Panc1 (cell line): ENCODE measurements at regions not wholly inside any gene's neighbourhood (a gene's known extent, or its start where the extent isn't known, plus 50 kb on each side); places are given as distances from the start of the nearest gene placed in this dataset.

Experiments
- ATAC-seq: fragments of 200-7000 bp; cut with Tn5 transposase; 2 replicates; pipeline ENCODE4 v1.9.1; 2020; ENCODE audit warnings: mild to moderate bottlenecking, moderate library complexity
- BruUV-seq: library from RNA; stranded (reverse); fragments of 400-500 nt; replicated peaks from 2 replicates; lab custom pipeline; 2021; lab: Mats Ljungman, UMichigan
- CTCF ChIA-PET: fragments of 300-600 bp; sonication (Branson Sonifier 250); formaldehyde crosslinking; loops from one replicate; lab custom pipeline; 2022; ENCODE audit warnings: antibody characterized with exemption; lab: Charles Lee
- POLR2A ChIA-PET: fragments of 300-600 bp; sonication (Branson Sonifier 250); formaldehyde crosslinking; loops from one replicate; lab custom pipeline; 2022; ENCODE audit warnings: antibody characterized with exemption; lab: Charles Lee
- DNase-seq: peaks from one replicate; pipeline ENCODE4 v3.0.0-alpha.2; 2010; ENCODE audit warnings: low read depth, low spot score
- H3K27ac ChIP-seq: 2 replicates; pipeline ENCODE4 v1.5.1; 2011; ENCODE audit warnings: mild to moderate bottlenecking, low read length, inconsistent platforms
- H3K27me3 ChIP-seq: fragments of 200-500 bp; sonication (Bioruptor generic); 2 replicates; pipeline ENCODE4 v1.6.0; 2014; ENCODE audit warnings: low read length, inconsistent platforms; ENCODE audit not compliant: control insufficient read depth, insufficient read depth
- H3K36me3 ChIP-seq: fragments of 200-500 bp; sonication (Bioruptor generic); 2 replicates; pipeline ENCODE4 v1.5.1; 2014; ENCODE audit warnings: inconsistent platforms, mild to moderate bottlenecking, low read length, moderate library complexity; ENCODE audit not compliant: control insufficient read depth, insufficient read depth
- H3K4me1 ChIP-seq: 2 replicates; pipeline ENCODE4 v1.5.1; 2011; ENCODE audit warnings: inconsistent platforms, mild to moderate bottlenecking, low read length, moderate library complexity; ENCODE audit not compliant: control insufficient read depth, insufficient read depth
- H3K4me3 ChIP-seq, 2 experiments: 2 replicates each; pipeline ENCODE4 v1.5.1; 2011 to 2012; ENCODE audit warnings: low read depth in 2 of 2, low read length in 2 of 2, mild to moderate bottlenecking in 2 of 2, inconsistent platforms in 1 of 2, moderate library complexity in 1 of 2
- H3K9me3 ChIP-seq: fragments of 200-500 bp; sonication (Bioruptor generic); 2 replicates; pipeline ENCODE4 v1.5.1; 2014; ENCODE audit warnings: low read depth, mild to moderate bottlenecking, inconsistent platforms, low read length, moderate library complexity; ENCODE audit not compliant: control insufficient read depth, insufficient read depth
- POLR2AphosphoS5 ChIP-seq: IDR thresholded peaks from 2 replicates; pipeline ENCODE4 v1.6.1; 2012; ENCODE audit warnings: mild to moderate bottlenecking, low read depth, low read length, moderate library complexity
- SIN3A ChIP-seq: IDR thresholded peaks from 2 replicates; pipeline ENCODE4 v1.6.1; 2012; ENCODE audit warnings: low read depth, mild to moderate bottlenecking, low read length, moderate library complexity, borderline replicate concordance; ENCODE audit not compliant: insufficient read depth
- TCF7L2 ChIP-seq: IDR thresholded peaks from 2 replicates; pipeline ENCODE4 v1.6.1; 2011; ENCODE audit warnings: mild to moderate bottlenecking, low read depth, low read length, inconsistent platforms
- in situ Hi-C: cut with HindIII; loops from 2 replicates; pipeline ENCODE4 v1.10.0; 2016; ENCODE audit warnings: low sequenced_read_pairs, low pct_unique_long_range_greater_than_20kb
- intact Hi-C: fragments of 100-400 bp; cut with micrococcal nuclease; formaldehyde crosslinking; loops from one replicate; pipeline ENCODE4 v1.10.0; 2022; ENCODE audit not compliant: unreplicated experiment
- TF ChIP-seq, protein P1 (sequence below), 2 experiments: IDR thresholded peaks; 2 replicates each; pipeline ENCODE4 v1.6.1; 2011 to 2012; ENCODE audit warnings: low read depth in 2 of 2, control low read depth in 1 of 2, low read length in 1 of 2, mild to moderate bottlenecking in 1 of 2, moderate library complexity in 1 of 2; ENCODE audit not compliant: insufficient read depth in 1 of 2
- TF ChIP-seq, protein P2 (sequence below): fragments of 450-650 bp; IDR thresholded peaks from 2 replicates; pipeline ENCODE4 v1.5.1; 2017; ENCODE audit warnings: mild to moderate bottlenecking

DNA sequence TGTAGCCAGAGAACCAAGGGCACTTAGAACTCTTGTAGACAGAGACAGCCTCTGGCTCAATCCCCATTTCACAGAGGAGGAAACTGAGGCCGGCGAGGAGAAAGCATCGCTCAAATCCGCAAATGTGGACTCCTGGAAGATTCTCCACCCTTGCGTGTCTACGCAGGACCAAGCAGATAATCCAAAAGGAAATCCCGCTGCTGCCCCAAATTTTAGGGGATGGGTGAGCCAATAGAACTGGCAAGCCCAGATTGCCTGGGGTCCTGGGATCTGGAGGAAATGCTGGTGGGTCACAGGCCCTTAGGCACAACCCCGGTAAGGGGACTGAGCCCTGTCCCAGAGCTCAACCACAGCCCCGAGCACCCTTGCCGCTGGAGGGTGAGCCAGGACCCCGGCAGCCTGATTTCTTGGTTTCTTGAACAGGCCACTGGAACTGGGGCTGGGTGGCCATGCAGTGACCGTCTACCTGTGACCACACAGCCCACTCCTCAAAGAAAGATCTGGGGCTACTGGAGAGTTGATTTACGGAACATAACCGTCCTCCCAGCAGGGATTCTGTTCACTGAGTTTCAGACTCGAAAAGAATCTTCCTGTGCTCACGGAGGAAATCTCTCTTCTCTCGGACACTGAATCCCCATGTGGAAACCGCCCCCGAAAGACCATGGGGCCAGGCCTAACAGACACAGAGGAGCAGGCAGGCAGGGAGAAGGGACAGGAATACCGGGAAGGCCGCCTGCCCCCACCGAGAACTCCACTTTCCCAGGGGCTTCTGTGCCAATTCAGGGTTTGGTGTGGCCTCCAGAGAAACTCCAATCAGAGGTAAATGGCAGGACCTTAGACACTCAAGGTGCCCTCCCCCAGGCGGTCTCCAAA lies 238.4 kb downstream of the NPHP4 start:
- no TSS peak for BruUV-seq
- ChIA-PET POLR2A (no interaction called here), CTCF (no interaction called here)
- TF ChIP-seq POLR2AphosphoS5 = no peak
- TF ChIP-seq, protein P1, sequence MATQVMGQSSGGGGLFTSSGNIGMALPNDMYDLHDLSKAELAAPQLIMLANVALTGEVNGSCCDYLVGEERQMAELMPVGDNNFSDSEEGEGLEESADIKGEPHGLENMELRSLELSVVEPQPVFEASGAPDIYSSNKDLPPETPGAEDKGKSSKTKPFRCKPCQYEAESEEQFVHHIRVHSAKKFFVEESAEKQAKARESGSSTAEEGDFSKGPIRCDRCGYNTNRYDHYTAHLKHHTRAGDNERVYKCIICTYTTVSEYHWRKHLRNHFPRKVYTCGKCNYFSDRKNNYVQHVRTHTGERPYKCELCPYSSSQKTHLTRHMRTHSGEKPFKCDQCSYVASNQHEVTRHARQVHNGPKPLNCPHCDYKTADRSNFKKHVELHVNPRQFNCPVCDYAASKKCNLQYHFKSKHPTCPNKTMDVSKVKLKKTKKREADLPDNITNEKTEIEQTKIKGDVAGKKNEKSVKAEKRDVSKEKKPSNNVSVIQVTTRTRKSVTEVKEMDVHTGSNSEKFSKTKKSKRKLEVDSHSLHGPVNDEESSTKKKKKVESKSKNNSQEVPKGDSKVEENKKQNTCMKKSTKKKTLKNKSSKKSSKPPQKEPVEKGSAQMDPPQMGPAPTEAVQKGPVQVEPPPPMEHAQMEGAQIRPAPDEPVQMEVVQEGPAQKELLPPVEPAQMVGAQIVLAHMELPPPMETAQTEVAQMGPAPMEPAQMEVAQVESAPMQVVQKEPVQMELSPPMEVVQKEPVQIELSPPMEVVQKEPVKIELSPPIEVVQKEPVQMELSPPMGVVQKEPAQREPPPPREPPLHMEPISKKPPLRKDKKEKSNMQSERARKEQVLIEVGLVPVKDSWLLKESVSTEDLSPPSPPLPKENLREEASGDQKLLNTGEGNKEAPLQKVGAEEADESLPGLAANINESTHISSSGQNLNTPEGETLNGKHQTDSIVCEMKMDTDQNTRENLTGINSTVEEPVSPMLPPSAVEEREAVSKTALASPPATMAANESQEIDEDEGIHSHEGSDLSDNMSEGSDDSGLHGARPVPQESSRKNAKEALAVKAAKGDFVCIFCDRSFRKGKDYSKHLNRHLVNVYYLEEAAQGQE (IDR thresholded peaks at IDR 0.05; ENCODE audit: insufficient read depth in 1 of 2, low read depth in 2 of 2, low read length in 1 of 2) = no peak
- no peak for TF ChIP-seq SIN3A
- TF ChIP-seq, protein P2, sequence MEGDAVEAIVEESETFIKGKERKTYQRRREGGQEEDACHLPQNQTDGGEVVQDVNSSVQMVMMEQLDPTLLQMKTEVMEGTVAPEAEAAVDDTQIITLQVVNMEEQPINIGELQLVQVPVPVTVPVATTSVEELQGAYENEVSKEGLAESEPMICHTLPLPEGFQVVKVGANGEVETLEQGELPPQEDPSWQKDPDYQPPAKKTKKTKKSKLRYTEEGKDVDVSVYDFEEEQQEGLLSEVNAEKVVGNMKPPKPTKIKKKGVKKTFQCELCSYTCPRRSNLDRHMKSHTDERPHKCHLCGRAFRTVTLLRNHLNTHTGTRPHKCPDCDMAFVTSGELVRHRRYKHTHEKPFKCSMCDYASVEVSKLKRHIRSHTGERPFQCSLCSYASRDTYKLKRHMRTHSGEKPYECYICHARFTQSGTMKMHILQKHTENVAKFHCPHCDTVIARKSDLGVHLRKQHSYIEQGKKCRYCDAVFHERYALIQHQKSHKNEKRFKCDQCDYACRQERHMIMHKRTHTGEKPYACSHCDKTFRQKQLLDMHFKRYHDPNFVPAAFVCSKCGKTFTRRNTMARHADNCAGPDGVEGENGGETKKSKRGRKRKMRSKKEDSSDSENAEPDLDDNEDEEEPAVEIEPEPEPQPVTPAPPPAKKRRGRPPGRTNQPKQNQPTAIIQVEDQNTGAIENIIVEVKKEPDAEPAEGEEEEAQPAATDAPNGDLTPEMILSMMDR = no peak
- TF ChIP-seq TCF7L2 = no peak
- H3K9me3 ChIP-seq = no peaks in the 10 kb centered on the region
- H3K27ac ChIP-seq = no peak overlapping the region
- H3K36me3 ChIP-seq = no peaks in the 10 kb centered on the region
- DNase-seq = no peak
- in situ Hi-C loops = no loop called here
- ATAC-seq = no peak
- no peaks in the 10 kb centered on the region for H3K4me1 ChIP-seq
- H3K4me3 ChIP-seq = no peak overlapping the region
- peaks cover 2% of the 10 kb centered on the region; the same call in 1 of the 2 replicates for H3K27me3 ChIP-seq
- intact Hi-C loops = no loop called here

DNA sequence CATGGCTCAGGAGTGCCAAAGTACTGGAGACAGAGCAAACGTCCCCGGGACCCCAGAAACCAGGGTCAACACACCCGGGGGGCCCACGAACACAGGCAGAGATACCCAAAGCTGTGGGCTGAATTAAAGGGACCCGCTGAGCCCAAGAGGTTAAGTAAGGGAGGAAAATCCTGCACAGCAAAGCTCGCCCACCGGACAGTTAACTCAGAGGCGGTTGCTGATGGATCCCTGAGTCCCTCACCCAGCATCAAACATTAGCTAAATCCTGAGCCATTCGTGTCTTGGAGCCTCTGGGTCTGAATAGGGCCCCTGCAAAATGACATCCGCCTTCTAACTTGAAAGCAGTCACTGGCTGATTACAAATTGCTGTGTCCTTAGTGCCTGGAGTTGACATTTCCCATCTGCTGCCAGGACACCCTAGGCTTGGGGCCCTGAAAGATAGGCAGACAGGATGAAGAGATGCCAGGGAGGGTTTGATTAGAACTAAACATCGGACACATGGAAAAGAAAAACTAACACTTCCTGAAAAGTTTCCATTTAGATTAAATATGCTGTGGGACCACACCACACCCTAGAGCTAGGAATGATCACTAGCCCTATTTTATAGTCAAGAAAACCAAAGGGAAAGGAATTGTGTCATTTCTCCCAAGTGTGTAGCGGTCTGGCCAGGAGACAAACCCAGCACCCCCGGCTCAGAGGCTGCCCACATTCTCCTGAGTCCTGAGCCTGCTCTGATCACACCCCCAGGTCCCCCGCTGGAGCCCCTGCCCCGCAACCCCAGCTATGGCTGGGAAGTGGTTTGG lies 239.3 kb downstream of the NPHP4 start:
- ChIA-PET CTCF (no interaction called here), POLR2A (no interaction called here)
- in situ Hi-C loops = no loop called here
- Histone ChIP-seq H3K9me3 (no peaks in the 10 kb centered on the region), H3K4me3 (no peak overlapping the region), H3K27me3 (peaks cover 2% of the 10 kb centered on the region; the same call in 1 of the 2 replicates), H3K4me1 (no peaks in the 10 kb centered on the region), H3K36me3 (no peaks in the 10 kb centered on the region), H3K27ac (no peak overlapping the region)
- ATAC-seq (no peak), DNase-seq (no peak)
- no peak for TF ChIP-seq POLR2AphosphoS5
- TF ChIP-seq TCF7L2 = no peak
- TF ChIP-seq, protein P2 = no peak
- TF ChIP-seq, protein P1 (IDR thresholded peaks at IDR 0.05; ENCODE audit: insufficient read depth in 1 of 2, low read depth in 2 of 2, low read length in 1 of 2) = no peak
- no peak for TF ChIP-seq SIN3A
- no TSS peak for BruUV-seq
- intact Hi-C loops = no loop called here
